ENCODE measurements at regions not wholly inside any gene's neighbourhood (a gene's known extent, or its start where the extent isn't known, plus 50 kb on each side); places are given as distances from the start of the nearest gene placed in this dataset.

- Histone ChIP-seq H4K20me1 (ENCODE audit: insufficient read depth, low read length) (no peaks in the 10 kb centered on the region), H3K36me3 (ENCODE audit: insufficient read depth, low read length) (no peaks in the 10 kb centered on the region), H3K9me3 (ENCODE audit: low read length) (no peaks in the 10 kb centered on the region), H3K9me2 (ENCODE audit: insufficient read depth, low read length) (no peaks in the 10 kb centered on the region), H2AFZ (ENCODE audit: low read length) (no peak overlapping the region), H3K27ac (ENCODE audit: low read depth, low read length, poor library complexity, severe bottlenecking) (no peak overlapping the region), H3K4me2 (ENCODE audit: low read length) (no peak overlapping the region), H3K79me2 (ENCODE audit: insufficient read depth, low read depth, low read length) (no peaks in the 10 kb centered on the region), H3K4me1 (ENCODE audit: insufficient read depth, low read length, poor library complexity, severe bottlenecking) (no peaks in the 10 kb centered on the region), H3K4me3 (ENCODE audit: low read depth, low read length, poor library complexity, severe bottlenecking) (no peak overlapping the region)
- no peak for DNase-seq (ENCODE audit: low spot score)
- TF ChIP-seq CTCF (conservative IDR thresholded peaks at IDR 0.05; ENCODE audit: low read length) (no peak), EZH2phosphoT487 (IDR thresholded peaks at IDR 0.05; ENCODE audit: borderline replicate concordance, low read depth, low read length) (no peak)
- CTCF ChIA-PET (ENCODE audit: unreplicated experiment): no interaction called here
- intact Hi-C loops (cut with micrococcal nuclease; ENCODE audit: unreplicated experiment): no loop called here
- POLR2A ChIA-PET: interaction anchor here (1.0 kb wide), 1 partner anchor 23 kb away, joined by 3 read pairs; no protein-coding TSS in a partner anchor
- BruUV-seq (replicated peaks): no TSS peak
Measured at GRCh38 chr9:99287641-99288040, 65.6 kb downstream of the SEC61B start.

- POLR2A ChIA-PET: no interaction called here
- intact Hi-C loops (cut with micrococcal nuclease; ENCODE audit: unreplicated experiment): no loop called here
- Histone ChIP-seq H3K79me2 (ENCODE audit: insufficient read depth, low read depth, low read length) (no peaks in the 10 kb centered on the region), H3K4me3 (ENCODE audit: low read depth, low read length, poor library complexity, severe bottlenecking) (no peak overlapping the region), H3K36me3 (ENCODE audit: insufficient read depth, low read length) (no peaks in the 10 kb centered on the region), H4K20me1 (ENCODE audit: insufficient read depth, low read length) (no peaks in the 10 kb centered on the region), H2AFZ (ENCODE audit: low read length) (no peak overlapping the region), H3K9me3 (ENCODE audit: low read length) (no peaks in the 10 kb centered on the region), H3K4me1 (ENCODE audit: insufficient read depth, low read length, poor library complexity, severe bottlenecking) (no peaks in the 10 kb centered on the region), H3K9me2 (ENCODE audit: insufficient read depth, low read length) (no peaks in the 10 kb centered on the region), H3K27ac (ENCODE audit: low read depth, low read length, poor library complexity, severe bottlenecking) (no peak overlapping the region), H3K4me2 (ENCODE audit: low read length) (no peak overlapping the region)
- BruUV-seq (replicated peaks): no TSS peak
- no peak for DNase-seq (ENCODE audit: low spot score)
- CTCF ChIA-PET (ENCODE audit: unreplicated experiment): no interaction called here
- TF ChIP-seq EZH2phosphoT487 (IDR thresholded peaks at IDR 0.05; ENCODE audit: borderline replicate concordance, low read depth, low read length) (no peak), CTCF (conservative IDR thresholded peaks at IDR 0.05; ENCODE audit: low read length) (no peak)
Measured at GRCh38 chr9:99288830-99289229, 66.7 kb downstream of the SEC61B start.

GRCh38 chr9:99294850-99295461 is 72.9 kb downstream of the SEC61B start:
- no peak overlapping the region for H3K4me2 ChIP-seq (ENCODE audit: low read length)
- ChIA-PET CTCF (ENCODE audit: unreplicated experiment) (no interaction called here), POLR2A (no interaction called here)
- H3K36me3 ChIP-seq (ENCODE audit: insufficient read depth, low read length): no peaks in the 10 kb centered on the region
- no peaks in the 10 kb centered on the region for H3K9me3 ChIP-seq (ENCODE audit: low read length)
- H3K4me1 ChIP-seq (ENCODE audit: insufficient read depth, low read length, poor library complexity, severe bottlenecking): no peaks in the 10 kb centered on the region
- intact Hi-C loops (cut with micrococcal nuclease; ENCODE audit: unreplicated experiment): no loop called here
- H3K4me3 ChIP-seq (ENCODE audit: low read depth, low read length, poor library complexity, severe bottlenecking): no peak overlapping the region
- H3K9me2 ChIP-seq (ENCODE audit: insufficient read depth, low read length): no peaks in the 10 kb centered on the region
- no peaks in the 10 kb centered on the region for H3K79me2 ChIP-seq (ENCODE audit: insufficient read depth, low read depth, low read length)
- no peak overlapping the region for H3K27ac ChIP-seq (ENCODE audit: low read depth, low read length, poor library complexity, severe bottlenecking)
- TF ChIP-seq CTCF (conservative IDR thresholded peaks at IDR 0.05; ENCODE audit: low read length) (no peak), EZH2phosphoT487 (IDR thresholded peaks at IDR 0.05; ENCODE audit: borderline replicate concordance, low read depth, low read length) (no peak)
- H4K20me1 ChIP-seq (ENCODE audit: insufficient read depth, low read length): no peaks in the 10 kb centered on the region
- BruUV-seq (replicated peaks): no TSS peak
- peak overlapping the region; percentile 61; the same call in 1 of the 2 replicates for H2AFZ ChIP-seq (ENCODE audit: low read length)
- DNase-seq (ENCODE audit: low spot score): no peak
